ENCODE measurements at regions not wholly inside any gene's neighbourhood (a gene's known extent, or its start where the extent isn't known, plus 50 kb on each side); places are given as distances from the start of the nearest gene placed in this dataset.

DNA sequence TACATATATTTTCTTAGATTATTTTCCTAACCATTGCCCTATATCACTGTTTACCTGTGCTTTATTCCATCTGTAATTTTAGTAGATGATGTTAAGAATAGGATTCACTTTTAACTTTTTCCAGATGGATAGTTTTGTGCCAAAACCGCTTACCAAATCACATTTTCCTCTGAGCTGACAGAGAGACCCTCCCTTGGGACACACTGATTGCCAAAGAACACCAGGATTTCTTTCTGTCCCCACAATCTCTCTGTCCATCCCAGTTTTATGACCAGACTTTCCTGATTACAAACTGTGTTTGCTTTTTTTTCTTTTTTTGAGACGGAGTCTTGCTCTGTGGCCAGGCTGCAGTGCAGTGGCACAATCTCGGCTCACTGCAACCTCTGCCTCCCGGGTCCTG lies 81.3 kb upstream of the SPATA31C2 start:
- Histone ChIP-seq H2AFZ (ENCODE audit: control insufficient read depth, low read length) (no peak overlapping the region), H3K36me3 (ENCODE audit: control insufficient read depth in 2 of 2, extremely low read depth in 1 of 2, insufficient read depth in 2 of 2, low read length in 2 of 2) (no peaks in the 10 kb centered on the region), H4K20me1 (ENCODE audit: control insufficient read depth, extremely low read depth, insufficient read depth, low read length) (no peaks in the 10 kb centered on the region), H3K27ac (ENCODE audit: control insufficient read depth, insufficient read depth, low read length) (no peak overlapping the region), H3K9me1 (ENCODE audit: control insufficient read depth, extremely low read depth, insufficient read depth, low read length) (no peaks in the 10 kb centered on the region), H3K9ac (ENCODE audit: control insufficient read depth, extremely low read depth, insufficient read depth, low read length) (no peak overlapping the region), H3K9me3 (ENCODE audit: control insufficient read depth, low read depth, low read length) (no peaks in the 10 kb centered on the region), H3K4me3 (ENCODE audit: control insufficient read depth in 2 of 3, extremely low read depth in 1 of 3, insufficient read depth in 2 of 3, low read depth in 1 of 3, low read length in 3 of 3) (no peak overlapping the region), H3K4me2 (ENCODE audit: control insufficient read depth, extremely low read depth, insufficient read depth, low read depth, low read length) (no peak overlapping the region), H3K4me1 (ENCODE audit: control insufficient read depth, extremely low read depth, insufficient read depth, low read length) (no peaks in the 10 kb centered on the region), H3K27me3 (ENCODE audit: control insufficient read depth, extremely low read depth, insufficient read depth, low read length) (no peaks in the 10 kb centered on the region), H3K79me2 (ENCODE audit: control insufficient read depth, insufficient read depth, low read length) (no peaks in the 10 kb centered on the region)
- dilution Hi-C loops (cut with MboI; ENCODE audit: extremely low pct_ligation_motif_present, low sequenced_read_pairs): no loop called here
- no peak for DNase-seq (ENCODE audit: low read depth, low spot score)
- TF ChIP-seq, protein P1, sequence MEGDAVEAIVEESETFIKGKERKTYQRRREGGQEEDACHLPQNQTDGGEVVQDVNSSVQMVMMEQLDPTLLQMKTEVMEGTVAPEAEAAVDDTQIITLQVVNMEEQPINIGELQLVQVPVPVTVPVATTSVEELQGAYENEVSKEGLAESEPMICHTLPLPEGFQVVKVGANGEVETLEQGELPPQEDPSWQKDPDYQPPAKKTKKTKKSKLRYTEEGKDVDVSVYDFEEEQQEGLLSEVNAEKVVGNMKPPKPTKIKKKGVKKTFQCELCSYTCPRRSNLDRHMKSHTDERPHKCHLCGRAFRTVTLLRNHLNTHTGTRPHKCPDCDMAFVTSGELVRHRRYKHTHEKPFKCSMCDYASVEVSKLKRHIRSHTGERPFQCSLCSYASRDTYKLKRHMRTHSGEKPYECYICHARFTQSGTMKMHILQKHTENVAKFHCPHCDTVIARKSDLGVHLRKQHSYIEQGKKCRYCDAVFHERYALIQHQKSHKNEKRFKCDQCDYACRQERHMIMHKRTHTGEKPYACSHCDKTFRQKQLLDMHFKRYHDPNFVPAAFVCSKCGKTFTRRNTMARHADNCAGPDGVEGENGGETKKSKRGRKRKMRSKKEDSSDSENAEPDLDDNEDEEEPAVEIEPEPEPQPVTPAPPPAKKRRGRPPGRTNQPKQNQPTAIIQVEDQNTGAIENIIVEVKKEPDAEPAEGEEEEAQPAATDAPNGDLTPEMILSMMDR (optimal IDR thresholded peaks at IDR 0.05 in 1 of 3, IDR thresholded peaks at IDR 0.05 in 1 of 3, conservative IDR thresholded peaks at IDR 0.05 in 1 of 3; ENCODE audit: extremely low read depth in 1 of 3, insufficient read depth in 2 of 3, low read length in 3 of 3): no peak
- TF ChIP-seq EZH2 (IDR thresholded peaks at IDR 0.05; ENCODE audit: low read length): no peak
- no peak for FAIRE-seq

DNA sequence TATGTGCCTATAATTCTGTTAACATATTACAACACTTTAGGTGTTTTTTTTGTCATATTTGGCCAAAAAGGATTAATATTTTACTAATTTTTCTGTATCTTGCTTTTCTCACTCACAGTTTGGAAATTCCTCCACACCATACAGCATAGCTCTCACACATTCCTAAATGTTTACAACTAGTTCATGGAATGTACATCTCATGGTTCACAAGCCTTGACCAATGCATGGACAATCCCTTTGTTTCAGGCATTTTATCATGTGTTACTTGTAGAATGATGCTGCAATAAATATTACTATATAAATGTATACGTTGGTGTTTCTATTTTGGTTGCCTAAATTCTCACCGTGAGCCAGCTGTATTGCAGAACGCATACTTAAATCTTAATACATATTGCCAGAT lies 80.5 kb upstream of the SPATA31C2 start:
- Histone ChIP-seq H3K9me3 (ENCODE audit: control insufficient read depth, low read depth, low read length) (no peaks in the 10 kb centered on the region), H3K27me3 (ENCODE audit: control insufficient read depth, extremely low read depth, insufficient read depth, low read length) (no peaks in the 10 kb centered on the region), H3K79me2 (ENCODE audit: control insufficient read depth, insufficient read depth, low read length) (no peaks in the 10 kb centered on the region), H3K4me2 (ENCODE audit: control insufficient read depth, extremely low read depth, insufficient read depth, low read depth, low read length) (no peak overlapping the region), H3K27ac (ENCODE audit: control insufficient read depth, insufficient read depth, low read length) (no peak overlapping the region), H3K4me3 (ENCODE audit: control insufficient read depth in 2 of 3, extremely low read depth in 1 of 3, insufficient read depth in 2 of 3, low read depth in 1 of 3, low read length in 3 of 3) (no peak overlapping the region), H3K9ac (ENCODE audit: control insufficient read depth, extremely low read depth, insufficient read depth, low read length) (no peak overlapping the region), H4K20me1 (ENCODE audit: control insufficient read depth, extremely low read depth, insufficient read depth, low read length) (no peaks in the 10 kb centered on the region), H3K4me1 (ENCODE audit: control insufficient read depth, extremely low read depth, insufficient read depth, low read length) (no peaks in the 10 kb centered on the region), H3K36me3 (ENCODE audit: control insufficient read depth in 2 of 2, extremely low read depth in 1 of 2, insufficient read depth in 2 of 2, low read length in 2 of 2) (no peaks in the 10 kb centered on the region), H2AFZ (ENCODE audit: control insufficient read depth, low read length) (no peak overlapping the region), H3K9me1 (ENCODE audit: control insufficient read depth, extremely low read depth, insufficient read depth, low read length) (no peaks in the 10 kb centered on the region)
- DNase-seq (ENCODE audit: low read depth, low spot score) (no peak), FAIRE-seq (no peak)
- dilution Hi-C loops (cut with MboI; ENCODE audit: extremely low pct_ligation_motif_present, low sequenced_read_pairs): no loop called here
- no peak for TF ChIP-seq EZH2 (IDR thresholded peaks at IDR 0.05; ENCODE audit: low read length)
- TF ChIP-seq, protein P1 (optimal IDR thresholded peaks at IDR 0.05 in 1 of 3, IDR thresholded peaks at IDR 0.05 in 1 of 3, conservative IDR thresholded peaks at IDR 0.05 in 1 of 3; ENCODE audit: extremely low read depth in 1 of 3, insufficient read depth in 2 of 3, low read length in 3 of 3): no peak

All from keratinocyte (primary cell).